Naive thymus-derived CD4-positive, alpha-beta T cell (primary cell): ENCODE measurements at regions not wholly inside any gene's neighbourhood (a gene's known extent, or its start where the extent isn't known, plus 50 kb on each side); places are given as distances from the start of the nearest gene placed in this dataset.

ENCODE experiments used
- ATAC-seq: fragments of 150-1000 bp; cut with Tn5 transposase; 2 replicates; pipeline ENCODE4 v1.10.0; 2021; ENCODE audit warnings: mild to moderate bottlenecking, moderate library complexity
- CTCF ChIA-PET: fragments of 350-600 bp; sonication (Branson Sonifier 250); formaldehyde crosslinking; loops from one replicate; lab custom pipeline; 2021; ENCODE audit warnings: antibody characterized with exemption; lab: Charles Lee
- POLR2A ChIA-PET: fragments of 350-600 bp; sonication (Branson Sonifier 250); formaldehyde crosslinking; loops from one replicate; lab custom pipeline; 2021; ENCODE audit warnings: antibody characterized with exemption, inconsistent platforms; lab: Charles Lee
- DNase-seq, 9 donors: peaks; one replicate each; pipeline versions ENCODE4 v3.0.0 to v3.0.0-alpha.2; 2020 to 2022; ENCODE audit warnings: mixed read lengths in 1 of 9
- H3K27ac ChIP-seq: one replicate; pipeline ENCODE4 v1.7.0; 2013; ENCODE audit warnings: mild to moderate bottlenecking, low read depth, low read length, moderate library complexity
- H3K27me3 ChIP-seq, 2 donors: one replicate each; pipeline ENCODE4 v1.7.0; 2013; ENCODE audit warnings: low read length in 2 of 2, mild to moderate bottlenecking in 2 of 2, moderate library complexity in 2 of 2; ENCODE audit not compliant: control insufficient read depth in 2 of 2, insufficient read depth in 2 of 2
- H3K36me3 ChIP-seq, 3 experiments: 1 replicate in 2 of 3; 2 replicates in 1 of 3; pipeline ENCODE4 v1.7.0; 2013; ENCODE audit warnings: low read length in 3 of 3, mild to moderate bottlenecking in 3 of 3, moderate library complexity in 1 of 3; ENCODE audit not compliant: insufficient read depth in 3 of 3, control insufficient read depth in 2 of 3
- H3K4me1 ChIP-seq, 2 donors: one replicate each; pipeline ENCODE4 v1.7.0; 2013; ENCODE audit warnings: low read length in 2 of 2, mild to moderate bottlenecking in 2 of 2, moderate library complexity in 1 of 2; ENCODE audit not compliant: control insufficient read depth in 2 of 2, insufficient read depth in 2 of 2
- H3K4me3 ChIP-seq: 2 replicates; pipeline ENCODE4 v1.7.0; 2013; ENCODE audit warnings: mild to moderate bottlenecking, low read length
- H3K9me3 ChIP-seq, 3 experiments: 1 replicate in 2 of 3; 2 replicates in 1 of 3; pipeline ENCODE4 v1.7.0; 2013; ENCODE audit warnings: low read length in 3 of 3; ENCODE audit not compliant: control insufficient read depth in 2 of 3
- H3K27ac Mint-ChIP-seq, 9 donors: one replicate each; pipeline ENCODE4 v1.8.0; 2020 to 2022; ENCODE audit warnings: mixed read lengths in 9 of 9, mild to moderate bottlenecking in 8 of 9, moderate library complexity in 5 of 9, inconsistent platforms in 2 of 9
- H3K27me3 Mint-ChIP-seq, 5 donors: one replicate each; pipeline ENCODE4 v1.8.0; 2021 to 2022; ENCODE audit warnings: mixed read lengths in 5 of 5, mild to moderate bottlenecking in 1 of 5
- H3K36me3 Mint-ChIP-seq, 5 donors: one replicate each; pipeline ENCODE4 v1.8.0; 2020 to 2022; ENCODE audit warnings: mixed read lengths in 5 of 5, mild to moderate bottlenecking in 3 of 5, inconsistent platforms in 1 of 5
- H3K4me1 Mint-ChIP-seq, 7 donors: one replicate each; pipeline ENCODE4 v1.8.0; 2020 to 2022; ENCODE audit warnings: mixed read lengths in 7 of 7, mild to moderate bottlenecking in 3 of 7, inconsistent platforms in 1 of 7
- H3K4me3 Mint-ChIP-seq, 10 donors: one replicate each; pipeline ENCODE4 v1.8.0; 2020 to 2022; ENCODE audit warnings: mild to moderate bottlenecking in 10 of 10, mixed read lengths in 10 of 10, moderate library complexity in 6 of 10, inconsistent platforms in 2 of 10
- H3K9me3 Mint-ChIP-seq, 11 donors: one replicate each; pipeline ENCODE4 v1.8.0; 2020 to 2022; ENCODE audit warnings: mixed read lengths in 11 of 11, mild to moderate bottlenecking in 4 of 11, inconsistent platforms in 1 of 11, moderate library complexity in 1 of 11
- intact Hi-C, 2 donors: fragments of 100-400 bp; cut with micrococcal nuclease; formaldehyde crosslinking; loops; one replicate each; pipeline ENCODE4 v1.15.1; 2023

DNA sequence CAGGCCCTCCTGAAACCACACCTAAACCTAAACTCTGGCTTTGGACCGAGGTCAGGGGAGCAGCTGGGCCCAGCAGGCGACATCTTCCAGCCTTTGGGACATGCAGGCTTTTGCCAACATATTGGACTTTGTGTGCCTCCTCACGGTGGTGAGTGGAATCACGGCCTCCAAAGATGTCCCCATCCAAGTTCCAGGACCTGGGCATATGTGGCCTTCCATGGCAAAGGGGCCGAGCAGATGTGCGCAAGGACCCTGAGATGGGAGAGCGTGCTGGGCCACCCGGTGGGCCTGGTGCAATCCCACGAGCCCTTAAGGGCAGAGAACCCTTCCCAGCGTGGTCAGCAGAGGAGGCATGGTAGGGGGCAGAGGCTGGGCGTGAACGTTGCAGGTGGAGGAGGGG is 160.8 kb upstream of the C1orf174 start:
- H3K9me3 Mint-ChIP-seq = no peaks in the 10 kb centered on the region
- intact Hi-C loops = no loop called here
- no peak overlapping the region for H3K4me3 Mint-ChIP-seq
- H3K4me3 ChIP-seq = no peak overlapping the region
- no peaks in the 10 kb centered on the region for H3K4me1 Mint-ChIP-seq
- H3K27me3 Mint-ChIP-seq = peaks cover 0 to 7% (median 0%) of the 10 kb centered on the region in 5 donors
- no peak overlapping the region for H3K27ac Mint-ChIP-seq
- H3K36me3 ChIP-seq = no peaks in the 10 kb centered on the region
- H3K9me3 ChIP-seq = no peaks in the 10 kb centered on the region
- no peaks in the 10 kb centered on the region for H3K27me3 ChIP-seq
- CTCF ChIA-PET = no interaction called here
- no peaks in the 10 kb centered on the region for H3K4me1 ChIP-seq
- ATAC-seq = no peak
- H3K27ac ChIP-seq = no peak overlapping the region
- POLR2A ChIA-PET = no interaction called here
- no peaks in the 10 kb centered on the region for H3K36me3 Mint-ChIP-seq
- DNase-seq = no peak

DNA sequence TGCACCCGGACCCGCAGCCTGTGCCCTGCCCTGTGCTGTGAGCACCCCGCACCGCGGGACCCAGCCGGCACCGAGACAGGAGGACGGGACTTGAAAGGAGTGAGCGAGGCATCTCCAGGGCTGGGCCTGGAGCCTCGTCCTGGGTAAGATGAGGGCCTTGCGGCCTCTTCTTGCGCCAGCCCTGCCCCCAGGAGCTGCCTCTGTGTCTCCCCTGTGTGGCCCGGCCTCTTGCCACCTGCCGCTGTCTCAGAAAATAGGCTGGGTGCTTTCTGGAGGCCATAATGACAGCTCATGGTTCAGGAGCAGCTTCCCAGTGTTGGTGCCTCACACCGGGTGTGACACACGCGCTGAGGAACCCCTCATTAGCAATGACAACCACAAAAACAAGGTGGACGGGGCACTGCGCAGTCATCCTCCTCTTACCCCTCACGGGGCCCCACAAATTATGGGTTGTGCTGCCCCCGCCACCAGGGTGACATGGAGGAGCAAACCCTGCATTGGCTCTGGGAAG is 161.5 kb upstream of the C1orf174 start:
- ATAC-seq (no peak), DNase-seq (no peak)
- no peaks in the 10 kb centered on the region for H3K27me3 ChIP-seq
- no peaks in the 10 kb centered on the region for H3K4me1 ChIP-seq
- no peak overlapping the region for H3K27ac ChIP-seq
- ChIA-PET CTCF (no interaction called here), POLR2A (no interaction called here)
- H3K4me3 Mint-ChIP-seq = no peak overlapping the region
- no peaks in the 10 kb centered on the region for H3K4me1 Mint-ChIP-seq
- H3K4me3 ChIP-seq = no peak overlapping the region
- H3K27me3 Mint-ChIP-seq = no peaks in the 10 kb centered on the region
- no peaks in the 10 kb centered on the region for H3K9me3 ChIP-seq
- no peak overlapping the region for H3K27ac Mint-ChIP-seq
- no peaks in the 10 kb centered on the region for H3K9me3 Mint-ChIP-seq
- intact Hi-C loops = no loop called here
- no peaks in the 10 kb centered on the region for H3K36me3 ChIP-seq
- no peaks in the 10 kb centered on the region for H3K36me3 Mint-ChIP-seq

DNA sequence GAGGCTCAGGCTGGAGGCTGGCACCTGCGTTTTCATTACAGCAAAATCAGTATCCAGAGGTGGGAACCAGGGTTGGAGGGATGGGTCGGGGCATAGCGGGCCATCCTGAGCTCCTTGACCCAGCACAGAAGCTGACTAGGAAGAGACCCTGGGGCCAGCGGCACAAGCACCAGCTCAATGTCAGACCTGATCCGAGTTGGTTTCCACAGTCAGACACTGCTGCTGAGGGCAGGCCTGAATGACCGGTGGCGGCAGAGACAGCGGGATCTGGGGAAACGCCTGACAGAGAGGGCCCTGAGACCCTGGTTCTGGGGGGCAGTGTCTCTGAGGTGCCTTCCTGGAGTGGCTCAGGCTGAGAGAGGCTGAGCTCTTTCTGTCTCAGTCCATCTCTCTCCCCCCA is 162.0 kb upstream of the C1orf174 start:
- Histone ChIP-seq H3K36me3 (no peaks in the 10 kb centered on the region), H3K4me3 (no peak overlapping the region), H3K27me3 (no peaks in the 10 kb centered on the region), H3K27ac (no peak overlapping the region), H3K4me1 (no peaks in the 10 kb centered on the region), H3K9me3 (no peaks in the 10 kb centered on the region)
- Mint-ChIP-seq H3K27ac (no peak overlapping the region), H3K36me3 (no peaks in the 10 kb centered on the region), H3K9me3 (no peaks in the 10 kb centered on the region), H3K27me3 (no peaks in the 10 kb centered on the region), H3K4me1 (no peaks in the 10 kb centered on the region), H3K4me3 (no peak overlapping the region)
- ChIA-PET POLR2A (no interaction called here), CTCF (no interaction called here)
- intact Hi-C loops = no loop called here
- DNase-seq (no peak), ATAC-seq (no peak)

DNA sequence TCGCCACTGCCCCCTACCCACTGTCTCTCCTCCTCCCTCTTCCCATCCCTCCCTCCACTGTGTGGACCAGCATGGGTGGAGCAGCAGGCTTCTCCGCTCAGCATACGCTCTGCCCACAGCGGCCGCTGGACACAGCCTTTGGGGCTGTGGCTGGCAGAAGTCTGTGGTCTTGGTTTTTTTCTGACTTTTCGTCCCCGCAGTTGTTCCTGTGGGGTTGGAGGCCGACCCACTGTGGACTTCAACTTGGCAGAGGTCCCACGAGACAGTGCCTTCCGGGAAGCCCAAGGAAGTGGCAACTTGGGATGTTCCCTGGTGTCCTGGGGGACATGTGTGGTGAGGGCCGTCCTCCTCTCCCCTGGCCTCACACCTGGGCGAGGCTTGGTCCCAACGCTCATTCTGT is 162.5 kb upstream of the C1orf174 start:
- ChIA-PET CTCF (no interaction called here), POLR2A (no interaction called here)
- H3K27ac ChIP-seq = no peak overlapping the region
- H3K9me3 ChIP-seq = no peaks in the 10 kb centered on the region
- ATAC-seq (no peak), DNase-seq (no peak)
- Mint-ChIP-seq H3K9me3 (no peaks in the 10 kb centered on the region), H3K27me3 (no peaks in the 10 kb centered on the region), H3K27ac (no peak overlapping the region), H3K36me3 (no peaks in the 10 kb centered on the region), H3K4me1 (no peaks in the 10 kb centered on the region), H3K4me3 (no peak overlapping the region)
- no peaks in the 10 kb centered on the region for H3K27me3 ChIP-seq
- H3K4me3 ChIP-seq = no peak overlapping the region
- no peaks in the 10 kb centered on the region for H3K36me3 ChIP-seq
- no peaks in the 10 kb centered on the region for H3K4me1 ChIP-seq
- intact Hi-C loops = no loop called here

DNA sequence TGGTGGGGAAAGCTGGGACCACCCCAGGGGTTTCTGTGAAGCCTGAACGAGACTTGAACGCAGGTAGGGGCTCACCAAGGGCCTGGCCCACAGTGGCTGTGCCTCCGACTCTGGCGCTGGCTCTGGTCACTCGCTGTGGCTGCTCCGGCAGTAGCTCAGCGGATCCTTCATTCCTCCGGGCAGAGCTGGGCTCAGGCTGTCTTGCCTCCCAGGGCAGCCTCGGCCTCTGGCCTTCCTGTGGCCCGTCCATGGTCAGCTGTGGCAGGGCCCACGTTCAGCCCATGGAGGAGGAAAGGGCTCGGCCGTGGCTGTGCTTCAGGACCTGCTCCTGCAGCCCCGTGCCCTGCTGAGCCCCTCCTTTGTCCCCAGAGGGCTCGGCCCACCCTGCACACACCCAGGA is 162.9 kb upstream of the C1orf174 start:
- Mint-ChIP-seq H3K4me1 (no peaks in the 10 kb centered on the region), H3K9me3 (no peaks in the 10 kb centered on the region), H3K27me3 (no peaks in the 10 kb centered on the region), H3K4me3 (no peak overlapping the region), H3K27ac (no peak overlapping the region), H3K36me3 (no peaks in the 10 kb centered on the region)
- H3K27me3 ChIP-seq = no peaks in the 10 kb centered on the region
- POLR2A ChIA-PET = no interaction called here
- CTCF ChIA-PET = no interaction called here
- no peaks in the 10 kb centered on the region for H3K36me3 ChIP-seq
- no peaks in the 10 kb centered on the region for H3K9me3 ChIP-seq
- no peak overlapping the region for H3K27ac ChIP-seq
- intact Hi-C loops = no loop called here
- DNase-seq (no peak), ATAC-seq (no peak)
- H3K4me3 ChIP-seq = no peak overlapping the region
- no peaks in the 10 kb centered on the region for H3K4me1 ChIP-seq

DNA sequence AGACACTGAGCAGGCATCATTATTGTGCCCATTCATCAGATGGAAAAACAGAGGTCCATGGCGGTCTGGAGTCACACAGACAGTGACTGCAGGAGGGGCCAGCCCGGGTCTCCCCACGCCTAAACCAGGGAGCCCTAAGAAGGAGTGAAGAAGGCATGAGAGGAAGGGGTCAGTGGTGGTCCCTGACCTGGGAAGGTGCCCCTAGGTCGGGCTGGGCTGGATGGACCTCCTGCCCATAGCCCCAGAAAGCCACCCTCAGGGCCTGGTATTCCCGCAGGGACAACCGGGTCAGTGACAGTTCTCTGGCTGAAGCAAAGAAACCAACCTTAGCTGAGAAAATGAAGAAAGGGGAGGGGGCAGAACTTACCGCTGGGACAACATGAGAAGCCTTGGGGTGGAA is 163.4 kb upstream of the C1orf174 start:
- Histone ChIP-seq H3K27me3 (no peaks in the 10 kb centered on the region), H3K9me3 (no peaks in the 10 kb centered on the region), H3K4me3 (no peak overlapping the region), H3K4me1 (no peaks in the 10 kb centered on the region), H3K27ac (no peak overlapping the region), H3K36me3 (no peaks in the 10 kb centered on the region)
- POLR2A ChIA-PET = no interaction called here
- no peaks in the 10 kb centered on the region for H3K9me3 Mint-ChIP-seq
- no peaks in the 10 kb centered on the region for H3K27me3 Mint-ChIP-seq
- DNase-seq = no peak
- no peak for ATAC-seq
- intact Hi-C loops = no loop called here
- no peaks in the 10 kb centered on the region for H3K36me3 Mint-ChIP-seq
- no peak overlapping the region for H3K4me3 Mint-ChIP-seq
- CTCF ChIA-PET = no interaction called here
- H3K27ac Mint-ChIP-seq = no peak overlapping the region
- no peaks in the 10 kb centered on the region for H3K4me1 Mint-ChIP-seq

DNA sequence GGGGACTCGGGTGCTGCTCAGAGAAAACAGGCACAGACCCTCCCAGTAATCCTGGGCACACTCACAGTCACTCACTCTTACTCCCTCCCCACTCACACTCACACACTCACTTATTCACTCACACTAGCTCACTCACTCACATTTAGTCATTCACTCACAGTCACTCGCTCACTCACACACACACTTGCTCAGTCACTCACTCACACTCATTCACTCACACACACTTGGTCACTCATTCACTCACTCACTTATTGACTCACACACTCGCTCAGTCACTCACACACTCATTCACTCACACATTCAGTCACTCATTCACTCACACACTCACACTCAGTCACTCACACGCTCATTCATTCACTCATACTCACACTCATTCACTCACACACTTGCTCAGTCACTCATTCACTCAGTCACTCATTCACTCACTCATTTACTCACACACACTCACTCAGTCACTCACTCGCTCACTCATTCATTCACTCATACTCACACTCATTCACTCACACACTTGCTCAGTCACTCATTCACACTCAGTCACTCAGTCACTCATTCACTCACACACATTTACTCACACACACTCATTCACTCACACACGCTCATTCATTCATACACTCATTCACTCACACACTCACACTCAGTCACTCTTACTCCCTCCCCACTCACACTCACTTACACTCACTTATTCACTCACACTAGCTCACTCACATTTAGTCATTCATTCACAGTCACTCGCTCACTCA is 164.2 kb upstream of the C1orf174 start:
- H3K4me3 Mint-ChIP-seq = no peak overlapping the region
- Histone ChIP-seq H3K4me1 (no peaks in the 10 kb centered on the region), H3K27me3 (no peaks in the 10 kb centered on the region), H3K36me3 (no peaks in the 10 kb centered on the region), H3K9me3 (no peaks in the 10 kb centered on the region), H3K27ac (no peak overlapping the region), H3K4me3 (no peak overlapping the region)
- H3K4me1 Mint-ChIP-seq = no peaks in the 10 kb centered on the region
- intact Hi-C loops = no loop called here
- ChIA-PET CTCF (no interaction called here), POLR2A (no interaction called here)
- H3K27ac Mint-ChIP-seq = no peak overlapping the region
- no peaks in the 10 kb centered on the region for H3K27me3 Mint-ChIP-seq
- ATAC-seq (no peak), DNase-seq (no peak)
- H3K36me3 Mint-ChIP-seq = no peaks in the 10 kb centered on the region
- H3K9me3 Mint-ChIP-seq = no peaks in the 10 kb centered on the region
